ENCODE measurements at regions not wholly inside any gene's neighbourhood (a gene's known extent, or its start where the extent isn't known, plus 50 kb on each side); places are given as distances from the start of the nearest gene placed in this dataset.

- TF ChIP-seq ZNF8 (CRISPR knock-in tag; IDR thresholded peaks at IDR 0.05), result no peak
- no peak for TF ChIP-seq RARB (CRISPR knock-in tag; IDR thresholded peaks at IDR 0.05)
Measured at GRCh38 chr2:187878112-187878511, 323.9 kb upstream of the TFPI start.

All from SK-N-SH treated with all-trans-retinoic acid at 6 μM for 48 hours (cell line).